ENCODE measurements at regions not wholly inside any gene's neighbourhood (a gene's known extent, or its start where the extent isn't known, plus 50 kb on each side); places are given as distances from the start of the nearest gene placed in this dataset.

DNA sequence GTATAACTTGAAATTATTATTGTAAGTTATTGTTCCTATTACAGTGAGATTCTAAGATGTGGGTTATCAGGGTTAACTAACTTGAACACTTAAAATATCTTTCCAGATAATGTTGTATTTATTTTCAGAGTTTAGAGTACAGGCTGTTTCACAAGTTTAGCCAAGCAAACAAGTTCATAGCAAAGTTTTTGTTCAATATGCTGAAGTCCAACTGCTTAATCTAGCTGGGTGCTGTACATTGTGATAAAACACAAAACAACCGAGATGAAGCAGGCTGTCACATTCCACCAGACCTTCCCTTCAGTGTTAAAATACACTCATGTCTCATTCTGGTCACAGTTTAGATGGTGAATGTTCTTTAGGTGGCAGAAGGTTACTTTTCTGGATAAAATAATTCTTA, 148.0 kb upstream of the PCDH20 start:
- TF ChIP-seq, protein P1, sequence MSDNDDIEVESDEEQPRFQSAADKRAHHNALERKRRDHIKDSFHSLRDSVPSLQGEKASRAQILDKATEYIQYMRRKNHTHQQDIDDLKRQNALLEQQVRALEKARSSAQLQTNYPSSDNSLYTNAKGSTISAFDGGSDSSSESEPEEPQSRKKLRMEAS (IDR thresholded peaks at IDR 0.05; ENCODE audit: insufficient read depth, insufficient read length), result no peak
- no peak for TF ChIP-seq FOS (IDR thresholded peaks at IDR 0.05; ENCODE audit: borderline replicate concordance, insufficient read depth, low read length)
- no peak for TF ChIP-seq JUN (IDR thresholded peaks at IDR 0.05; ENCODE audit: borderline replicate concordance, insufficient read depth, insufficient read length, low read depth)
- no peak for TF ChIP-seq MYC (IDR thresholded peaks at IDR 0.05; ENCODE audit: low read depth, low read length)
- TF ChIP-seq, protein P2, sequence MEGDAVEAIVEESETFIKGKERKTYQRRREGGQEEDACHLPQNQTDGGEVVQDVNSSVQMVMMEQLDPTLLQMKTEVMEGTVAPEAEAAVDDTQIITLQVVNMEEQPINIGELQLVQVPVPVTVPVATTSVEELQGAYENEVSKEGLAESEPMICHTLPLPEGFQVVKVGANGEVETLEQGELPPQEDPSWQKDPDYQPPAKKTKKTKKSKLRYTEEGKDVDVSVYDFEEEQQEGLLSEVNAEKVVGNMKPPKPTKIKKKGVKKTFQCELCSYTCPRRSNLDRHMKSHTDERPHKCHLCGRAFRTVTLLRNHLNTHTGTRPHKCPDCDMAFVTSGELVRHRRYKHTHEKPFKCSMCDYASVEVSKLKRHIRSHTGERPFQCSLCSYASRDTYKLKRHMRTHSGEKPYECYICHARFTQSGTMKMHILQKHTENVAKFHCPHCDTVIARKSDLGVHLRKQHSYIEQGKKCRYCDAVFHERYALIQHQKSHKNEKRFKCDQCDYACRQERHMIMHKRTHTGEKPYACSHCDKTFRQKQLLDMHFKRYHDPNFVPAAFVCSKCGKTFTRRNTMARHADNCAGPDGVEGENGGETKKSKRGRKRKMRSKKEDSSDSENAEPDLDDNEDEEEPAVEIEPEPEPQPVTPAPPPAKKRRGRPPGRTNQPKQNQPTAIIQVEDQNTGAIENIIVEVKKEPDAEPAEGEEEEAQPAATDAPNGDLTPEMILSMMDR (IDR thresholded peaks at IDR 0.05; ENCODE audit: extremely low read depth in 1 of 2, insufficient read depth in 1 of 2, low read depth in 1 of 2, low read length in 2 of 2), result no peak
- TF ChIP-seq EZH2 (IDR thresholded peaks at IDR 0.05; ENCODE audit: borderline replicate concordance, low read depth, low read length, severe bottlenecking), result no peak
- TF ChIP-seq POLR2A (IDR thresholded peaks at IDR 0.05; ENCODE audit: low read depth, low read length), result no peak
- no peak for TF ChIP-seq GATA2 (IDR thresholded peaks at IDR 0.05; ENCODE audit: insufficient read depth, insufficient read length, low read depth, low read length)
- no peak for FAIRE-seq
- no peaks in the 10 kb centered on the region for H3K9me1 ChIP-seq (replicated peaks; ENCODE audit: control insufficient read depth, extremely low read depth, insufficient read depth, low read length)
- dilution Hi-C loops (cut with MboI; ENCODE audit: extremely low pct_ligation_motif_present, low sequenced_read_pairs), result no loop called here
- H3K27me3 ChIP-seq (ENCODE audit: control insufficient read depth in 2 of 2, insufficient read depth in 2 of 2, low read length in 2 of 2), result no peaks in the 10 kb centered on the region
- no peak overlapping the region for H3K9ac ChIP-seq (replicated peaks; ENCODE audit: extremely low read depth, insufficient read depth, low read length)
- H3K27ac ChIP-seq (ENCODE audit: insufficient read depth, low read depth, low read length), result no peak overlapping the region
- H3K9me3 ChIP-seq (replicated peaks; ENCODE audit: control insufficient read depth, insufficient read depth, low read length), result no peaks in the 10 kb centered on the region
- no peak overlapping the region for H3K4me2 ChIP-seq (ENCODE audit: insufficient read depth, low read length)
- BruUV-seq (replicated peaks), result no TSS peak
- no peaks in the 10 kb centered on the region for H3K36me3 ChIP-seq (ENCODE audit: control insufficient read depth in 2 of 2, extremely low read depth in 1 of 2, insufficient read depth in 2 of 2, low read length in 2 of 2)
- H4K20me1 ChIP-seq (replicated peaks; ENCODE audit: control insufficient read depth, extremely low read depth, insufficient read depth, low read length), result no peaks in the 10 kb centered on the region
- H3K4me3 ChIP-seq (replicated peaks in 1 of 3; ENCODE audit: insufficient read depth in 1 of 3, low read depth in 1 of 3, low read length in 3 of 3), result no peak overlapping the region
- H2AFZ ChIP-seq (ENCODE audit: low read depth, low read length), result no peak overlapping the region
- intact Hi-C loops (cut with micrococcal nuclease), result no loop called here
- no peak for DNase-seq (ENCODE audit: low read depth, low spot score)
- ChIA-PET CTCF (no interaction called here), POLR2A (no interaction called here)
- H3K4me1 ChIP-seq (ENCODE audit: control insufficient read depth, extremely low read depth, insufficient read depth, low read length), result no peaks in the 10 kb centered on the region
- no peaks in the 10 kb centered on the region for H3K79me2 ChIP-seq (ENCODE audit: control insufficient read depth, insufficient read depth, low read length)

Measured in endothelial cell of umbilical vein (primary cell).